GM12864 (cell line): ENCODE measurements at regions not wholly inside any gene's neighbourhood (a gene's known extent, or its start where the extent isn't known, plus 50 kb on each side); places are given as distances from the start of the nearest gene placed in this dataset.
"Not testable (repeated sequence)": the region's sequence is repeated elsewhere in the genome, so short reads cannot be mapped to it uniquely, and the experiment has no call there.

Source experiments
- DNase-seq: peaks from one replicate; pipeline ENCODE4 v3.0.0-alpha.2; 2011; ENCODE audit warnings: low read depth
- H3K4me3 ChIP-seq: 2 replicates; pipeline ENCODE4 v1.5.1; 2011; ENCODE audit warnings: mild to moderate bottlenecking, low read depth, low read length, control low read depth
- TF ChIP-seq, protein P1 (sequence below): IDR thresholded peaks from 2 replicates; pipeline ENCODE4 v1.5.1; 2011; ENCODE audit warnings: low read depth, mild to moderate bottlenecking, moderate library complexity, low read length, control low read depth, inconsistent platforms; ENCODE audit errors: missing control alignments

DNA sequence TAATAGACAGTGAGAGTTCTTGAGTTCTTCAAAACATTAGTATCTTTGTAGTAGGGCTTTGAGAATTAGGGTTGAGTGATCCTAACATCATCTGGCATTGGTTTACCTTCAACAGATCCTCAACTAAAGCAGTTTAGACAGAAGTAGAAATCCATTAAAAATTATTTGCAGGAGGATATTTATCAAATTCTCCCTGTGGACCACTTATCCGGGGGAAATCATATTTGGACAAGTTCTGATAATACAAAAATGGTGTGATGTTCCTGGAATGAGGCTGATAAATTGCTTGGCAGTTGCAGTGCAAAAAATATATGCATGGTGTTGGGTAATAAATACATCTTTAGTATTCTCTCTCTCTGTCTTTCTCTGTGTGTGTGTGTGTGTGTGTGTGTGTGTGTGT is 115.1 kb upstream of the CHODL start:
- TF ChIP-seq, protein P1, sequence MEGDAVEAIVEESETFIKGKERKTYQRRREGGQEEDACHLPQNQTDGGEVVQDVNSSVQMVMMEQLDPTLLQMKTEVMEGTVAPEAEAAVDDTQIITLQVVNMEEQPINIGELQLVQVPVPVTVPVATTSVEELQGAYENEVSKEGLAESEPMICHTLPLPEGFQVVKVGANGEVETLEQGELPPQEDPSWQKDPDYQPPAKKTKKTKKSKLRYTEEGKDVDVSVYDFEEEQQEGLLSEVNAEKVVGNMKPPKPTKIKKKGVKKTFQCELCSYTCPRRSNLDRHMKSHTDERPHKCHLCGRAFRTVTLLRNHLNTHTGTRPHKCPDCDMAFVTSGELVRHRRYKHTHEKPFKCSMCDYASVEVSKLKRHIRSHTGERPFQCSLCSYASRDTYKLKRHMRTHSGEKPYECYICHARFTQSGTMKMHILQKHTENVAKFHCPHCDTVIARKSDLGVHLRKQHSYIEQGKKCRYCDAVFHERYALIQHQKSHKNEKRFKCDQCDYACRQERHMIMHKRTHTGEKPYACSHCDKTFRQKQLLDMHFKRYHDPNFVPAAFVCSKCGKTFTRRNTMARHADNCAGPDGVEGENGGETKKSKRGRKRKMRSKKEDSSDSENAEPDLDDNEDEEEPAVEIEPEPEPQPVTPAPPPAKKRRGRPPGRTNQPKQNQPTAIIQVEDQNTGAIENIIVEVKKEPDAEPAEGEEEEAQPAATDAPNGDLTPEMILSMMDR = no peak
- no peak for DNase-seq
- no peak overlapping the region for H3K4me3 ChIP-seq

GRCh38 chr21:18118566-18118965 is 126.1 kb upstream of the CHODL start:
- TF ChIP-seq, protein P1 = no peak
- no peak overlapping the region for H3K4me3 ChIP-seq
- no peak for DNase-seq

- DNase-seq = no peak
- no peak overlapping the region for H3K4me3 ChIP-seq
- TF ChIP-seq, protein P1 = no peak
Observed at GRCh38 chr21:18117176-18117575, 127.5 kb upstream of the CHODL start.

GRCh38 chr21:18114810-18115209 is 129.8 kb upstream of the CHODL start:
- TF ChIP-seq, protein P1 = no peak
- H3K4me3 ChIP-seq = no peak overlapping the region

DNA sequence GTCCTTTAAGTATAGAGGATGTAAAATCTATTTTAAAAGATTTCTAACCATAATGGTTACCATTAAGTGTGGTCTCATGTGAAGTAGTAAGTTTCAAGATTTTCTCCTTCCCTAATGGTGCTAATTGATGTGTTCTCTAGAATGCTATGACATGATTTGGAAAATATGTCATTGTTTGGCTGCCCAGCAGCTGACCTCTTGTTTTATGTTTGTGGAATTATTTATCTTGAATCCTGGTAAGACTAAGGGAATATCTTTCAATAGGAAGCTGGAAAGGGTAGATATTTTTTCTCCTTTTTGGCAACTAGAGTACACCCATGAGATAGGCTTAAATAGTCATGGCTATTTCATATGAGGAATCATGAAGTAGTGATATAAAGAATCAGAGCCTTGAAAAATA is 139.8 kb upstream of the CHODL start:
- H3K4me3 ChIP-seq = no peak overlapping the region
- no peak for DNase-seq
- TF ChIP-seq, protein P1 = no peak

More at GRCh38 chr21:18114810-18115209, 129.8 kb upstream of the CHODL start:
- no peak for DNase-seq

GRCh38 chr21:18096413-18096812 is 148.2 kb upstream of the CHODL start:
- H3K4me3 ChIP-seq, DNase-seq: not testable (repeated sequence)

DNA sequence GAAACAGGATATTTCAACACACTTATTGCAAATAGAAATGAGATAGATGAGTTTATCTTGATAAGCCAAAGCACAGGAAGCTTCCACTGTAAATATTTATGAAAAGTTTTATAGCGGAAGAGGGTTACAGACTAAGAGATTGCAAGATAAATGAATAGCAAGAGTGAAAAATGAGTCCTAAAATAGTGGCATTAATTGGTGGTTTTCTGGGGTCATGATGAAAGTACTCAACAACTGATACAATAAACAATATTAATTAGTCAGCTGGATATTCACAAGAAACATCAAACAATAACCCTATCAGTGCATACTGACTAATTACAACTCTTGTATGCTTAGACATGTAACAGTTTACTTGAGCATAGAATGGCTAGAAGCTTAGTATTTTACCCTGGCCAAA is 154.8 kb upstream of the CHODL start:
- TF ChIP-seq, protein P1 = no peak
- no peak overlapping the region for H3K4me3 ChIP-seq
- no peak for DNase-seq

GRCh38 chr21:18070392-18070791 is 174.2 kb upstream of the CHODL start:
- H3K4me3 ChIP-seq = no peak overlapping the region
- TF ChIP-seq, protein P1 = no peak
- no peak for DNase-seq
